CD14-positive monocyte (primary cell): ENCODE measurements at regions not wholly inside any gene's neighbourhood (a gene's known extent, or its start where the extent isn't known, plus 50 kb on each side); places are given as distances from the start of the nearest gene placed in this dataset.

Source experiments
- DNase-seq, 3 donors: peaks; one replicate each; pipeline ENCODE4 v3.0.0-alpha.2; 2011 to 2022
- H2AFZ ChIP-seq: 2 replicates; pipeline ENCODE4 v1.6.0; 2012; ENCODE audit warnings: mild to moderate bottlenecking, low read depth, low read length, inconsistent platforms; ENCODE audit not compliant: insufficient read depth, poor library complexity, severe bottlenecking
- H3K27ac ChIP-seq, 2 donors: 1 replicate in 1 of 2; 2 replicates in 1 of 2; pipeline ENCODE4 v1.5.1; 2012 to 2013; ENCODE audit warnings: low read length in 2 of 2, control low read depth in 1 of 2, inconsistent platforms in 1 of 2, low read depth in 1 of 2, mild to moderate bottlenecking in 1 of 2
- H3K27me3 ChIP-seq, 2 donors: one replicate each; pipeline versions ENCODE4 v1.6.0 to v1.6.1; 2011 to 2013; ENCODE audit warnings: low read length in 2 of 2; ENCODE audit not compliant: control insufficient read depth in 2 of 2, insufficient read depth in 2 of 2
- H3K36me3 ChIP-seq, 2 donors: replicated peaks in 1 of 2; 1 replicate in 1 of 2; 2 replicates in 1 of 2; pipeline versions ENCODE4 v1.5.1 to v1.6.1; 2012 to 2013; ENCODE audit warnings: low read length in 2 of 2, control low read depth in 1 of 2, inconsistent platforms in 1 of 2, mild to moderate bottlenecking in 1 of 2; ENCODE audit not compliant: insufficient read depth in 2 of 2, control insufficient read depth in 1 of 2
- H3K4me1 ChIP-seq, 2 donors: 1 replicate in 1 of 2; 2 replicates in 1 of 2; pipeline versions ENCODE4 v1.5.1 to v1.6.1; 2012 to 2013; ENCODE audit warnings: low read length in 2 of 2, control low read depth in 1 of 2, inconsistent platforms in 1 of 2, mild to moderate bottlenecking in 1 of 2, moderate library complexity in 1 of 2; ENCODE audit not compliant: insufficient read depth in 2 of 2, control insufficient read depth in 1 of 2
- H3K4me2 ChIP-seq: replicated peaks from 2 replicates; pipeline ENCODE3; 2012; ENCODE audit warnings: low read length, moderate library complexity, mild to moderate bottlenecking; ENCODE audit not compliant: poor library complexity, severe bottlenecking; ENCODE audit errors: extremely low read depth
- H3K4me3 ChIP-seq, 3 experiments: fragments of 200-600 bp in 1 of 3; sonication (generic) in 1 of 3; replicated peaks in 1 of 3; 1 replicate in 2 of 3; 2 replicates in 1 of 3; pipeline ENCODE4 v1.5.1; 2011 to 2013; ENCODE audit warnings: low read length in 3 of 3, mild to moderate bottlenecking in 3 of 3, control low read depth in 2 of 3, low read depth in 2 of 3, inconsistent platforms in 1 of 3, moderate library complexity in 1 of 3
- H3K79me2 ChIP-seq: 2 replicates; pipeline ENCODE4 v1.6.0; 2012; ENCODE audit warnings: mild to moderate bottlenecking, control low read depth, inconsistent platforms, low read length, moderate library complexity; ENCODE audit not compliant: insufficient read depth
- H3K9ac ChIP-seq: 2 replicates; pipeline ENCODE4 v1.6.0; 2017; ENCODE audit warnings: low read length, mild to moderate bottlenecking; ENCODE audit not compliant: insufficient read depth, poor library complexity, severe bottlenecking
- H3K9me3 ChIP-seq, 2 donors: replicated peaks in 1 of 2; 1 replicate in 1 of 2; 2 replicates in 1 of 2; pipeline versions ENCODE4 v1.5.1 to v1.6.1; 2012 to 2013; ENCODE audit warnings: low read length in 2 of 2, control low read depth in 1 of 2; ENCODE audit not compliant: control insufficient read depth in 1 of 2, insufficient read depth in 1 of 2
- H4K20me1 ChIP-seq: 2 replicates; pipeline ENCODE4 v1.6.0; 2012; ENCODE audit warnings: mild to moderate bottlenecking, low read length, control low read depth, moderate library complexity; ENCODE audit not compliant: insufficient read depth
- H3K27ac Mint-ChIP-seq, 7 donors: one replicate each; pipeline ENCODE4 v1.8.0; 2020; ENCODE audit warnings: mild to moderate bottlenecking in 7 of 7, mixed read lengths in 7 of 7, moderate library complexity in 6 of 7, inconsistent platforms in 2 of 7
- H3K27me3 Mint-ChIP-seq, 3 donors: one replicate each; pipeline ENCODE4 v1.8.0; 2021 to 2022; ENCODE audit warnings: low read depth in 3 of 3, mild to moderate bottlenecking in 3 of 3, mixed read lengths in 3 of 3, moderate library complexity in 3 of 3, inconsistent platforms in 1 of 3
- H3K36me3 Mint-ChIP-seq, 2 donors: one replicate each; pipeline ENCODE4 v1.8.0; 2020; ENCODE audit warnings: mixed read lengths in 2 of 2, inconsistent platforms in 1 of 2, mild to moderate bottlenecking in 1 of 2
- H3K4me1 Mint-ChIP-seq: one replicate; pipeline ENCODE4 v1.8.0; 2020; ENCODE audit warnings: mild to moderate bottlenecking, mixed read lengths
- H3K4me3 Mint-ChIP-seq, 2 donors: one replicate each; pipeline ENCODE4 v1.8.0; 2020; ENCODE audit warnings: mild to moderate bottlenecking in 2 of 2, mixed read lengths in 2 of 2, moderate library complexity in 1 of 2
- H3K9me3 Mint-ChIP-seq, 7 donors: one replicate each; pipeline ENCODE4 v1.8.0; 2020 to 2022; ENCODE audit warnings: mixed read lengths in 7 of 7, mild to moderate bottlenecking in 6 of 7, moderate library complexity in 6 of 7, inconsistent platforms in 2 of 7
- WGBS: methylation state at CpG from one replicate; pipeline ENCODE4 v1.1.5; 2013; ENCODE audit warnings: missing lambda C conversion rate; ENCODE audit not compliant: insufficient coverage; 5-methylcytosine and 5-hydroxymethylcytosine counted together
- intact Hi-C, 2 donors: fragments of 100-400 bp; cut with micrococcal nuclease; formaldehyde crosslinking; loops; one replicate each; pipeline versions ENCODE4 v1.15.0 to v1.15.1; 2023
- TF ChIP-seq, protein P1 (sequence below): fragments of 200-600 bp; IDR thresholded peaks from one replicate; pipeline ENCODE4 v1.8.0; 2022; ENCODE audit warnings: antibody characterized with exemption, mild to moderate bottlenecking

DNA sequence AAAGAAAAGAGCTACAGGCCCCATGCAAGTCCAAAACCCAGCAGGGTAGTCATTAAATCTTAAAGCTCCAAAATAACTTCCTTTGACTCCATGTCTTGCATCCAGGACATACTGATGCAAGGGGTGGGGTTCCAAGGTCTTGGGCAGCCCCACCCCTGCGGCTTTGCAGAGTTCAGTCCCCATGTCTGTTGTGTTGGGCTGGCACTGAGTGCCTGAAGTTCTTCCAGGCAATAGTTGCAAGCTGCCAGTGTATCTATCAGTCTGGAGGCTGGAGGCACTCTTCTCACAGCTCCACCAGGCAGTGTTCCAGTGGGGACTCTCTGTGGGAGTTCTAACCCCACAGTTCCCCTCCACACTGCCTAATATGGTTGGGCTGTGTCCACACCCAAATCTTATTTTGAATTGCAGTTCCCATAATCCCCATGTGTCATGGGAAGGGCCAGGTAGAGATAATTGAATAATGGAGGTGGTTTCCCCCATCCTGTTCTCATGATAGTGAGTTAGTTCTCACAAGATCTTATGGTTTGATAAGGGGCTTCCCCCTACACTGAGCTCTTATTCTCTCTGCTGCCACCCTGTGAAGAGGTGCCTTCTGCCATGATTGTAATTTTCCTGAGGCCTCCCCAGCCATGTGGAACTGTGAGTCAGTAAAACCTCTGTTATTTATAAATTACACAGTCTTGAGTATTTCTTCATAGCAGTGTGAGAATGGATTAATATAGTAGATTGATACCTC, 237.5 kb upstream of the ADRA1B start:
- 80% methylated on average over 1 of the region's 1 CpG for WGBS
- no peaks in the 10 kb centered on the region for H3K27me3 Mint-ChIP-seq
- H4K20me1 ChIP-seq, result no peaks in the 10 kb centered on the region
- H3K27ac Mint-ChIP-seq, result no peak overlapping the region
- H3K9me3 ChIP-seq, result peaks cover 25 to 30% of the 10 kb centered on the region in 2 donors
- no peaks in the 10 kb centered on the region for H3K4me1 Mint-ChIP-seq
- TF ChIP-seq, protein P1, sequence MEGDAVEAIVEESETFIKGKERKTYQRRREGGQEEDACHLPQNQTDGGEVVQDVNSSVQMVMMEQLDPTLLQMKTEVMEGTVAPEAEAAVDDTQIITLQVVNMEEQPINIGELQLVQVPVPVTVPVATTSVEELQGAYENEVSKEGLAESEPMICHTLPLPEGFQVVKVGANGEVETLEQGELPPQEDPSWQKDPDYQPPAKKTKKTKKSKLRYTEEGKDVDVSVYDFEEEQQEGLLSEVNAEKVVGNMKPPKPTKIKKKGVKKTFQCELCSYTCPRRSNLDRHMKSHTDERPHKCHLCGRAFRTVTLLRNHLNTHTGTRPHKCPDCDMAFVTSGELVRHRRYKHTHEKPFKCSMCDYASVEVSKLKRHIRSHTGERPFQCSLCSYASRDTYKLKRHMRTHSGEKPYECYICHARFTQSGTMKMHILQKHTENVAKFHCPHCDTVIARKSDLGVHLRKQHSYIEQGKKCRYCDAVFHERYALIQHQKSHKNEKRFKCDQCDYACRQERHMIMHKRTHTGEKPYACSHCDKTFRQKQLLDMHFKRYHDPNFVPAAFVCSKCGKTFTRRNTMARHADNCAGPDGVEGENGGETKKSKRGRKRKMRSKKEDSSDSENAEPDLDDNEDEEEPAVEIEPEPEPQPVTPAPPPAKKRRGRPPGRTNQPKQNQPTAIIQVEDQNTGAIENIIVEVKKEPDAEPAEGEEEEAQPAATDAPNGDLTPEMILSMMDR, result no peak
- H3K27me3 ChIP-seq, result no peaks in the 10 kb centered on the region
- no peaks in the 10 kb centered on the region for H3K36me3 ChIP-seq
- H3K9ac ChIP-seq, result no peak overlapping the region
- H3K27ac ChIP-seq, result no peak overlapping the region
- H3K9me3 Mint-ChIP-seq, result peaks cover 29 to 51% (median 41%) of the 10 kb centered on the region in 7 donors
- no peak overlapping the region for H3K4me3 Mint-ChIP-seq
- H3K4me2 ChIP-seq, result no peak overlapping the region
- DNase-seq, result no peak
- H3K79me2 ChIP-seq, result no peaks in the 10 kb centered on the region
- no peak overlapping the region for H3K4me3 ChIP-seq
- H3K4me1 ChIP-seq, result no peaks in the 10 kb centered on the region
- H3K36me3 Mint-ChIP-seq, result peaks cover 0 to 3% of the 10 kb centered on the region in 2 donors
- intact Hi-C loops, result no loop called here
- no peak overlapping the region for H2AFZ ChIP-seq

DNA sequence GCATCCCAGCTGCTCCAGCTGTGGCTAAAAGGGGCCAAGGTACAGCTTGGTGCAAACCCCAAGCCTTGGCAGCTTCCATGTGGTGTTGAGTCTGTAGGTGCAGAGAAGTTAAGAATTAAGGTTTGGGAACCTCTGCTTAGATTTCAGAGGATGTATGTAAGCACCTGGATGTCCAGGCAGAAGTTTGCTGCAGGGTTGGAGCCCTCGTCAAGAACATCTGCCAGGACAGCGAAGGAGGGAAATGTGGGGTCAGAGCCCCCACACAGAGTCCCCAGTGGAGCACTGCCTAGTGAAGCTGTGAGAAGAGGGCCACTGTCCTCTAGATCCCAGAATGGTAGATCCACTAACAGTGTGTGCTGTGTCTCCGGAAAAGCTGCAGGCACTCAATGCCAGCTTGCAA, 236.2 kb upstream of the ADRA1B start:
- no peak for DNase-seq
- TF ChIP-seq, protein P1, result no peak
- Mint-ChIP-seq H3K4me3 (no peak overlapping the region), H3K27ac (peak overlapping the region in 1 of 7 donors; percentile 57), H3K27me3 (no peaks in the 10 kb centered on the region), H3K4me1 (no peaks in the 10 kb centered on the region), H3K36me3 (peaks cover 0 to 3% of the 10 kb centered on the region in 2 donors), H3K9me3 (peaks cover 27 to 53% (median 43%) of the 10 kb centered on the region in 7 donors)
- Histone ChIP-seq H3K9ac (no peak overlapping the region), H3K4me2 (no peak overlapping the region), H2AFZ (no peak overlapping the region), H4K20me1 (no peaks in the 10 kb centered on the region), H3K27me3 (no peaks in the 10 kb centered on the region), H3K79me2 (no peaks in the 10 kb centered on the region), H3K36me3 (no peaks in the 10 kb centered on the region), H3K4me3 (no peak overlapping the region), H3K4me1 (no peaks in the 10 kb centered on the region), H3K9me3 (peaks cover 25 to 30% of the 10 kb centered on the region in 2 donors), H3K27ac (no peak overlapping the region)
- WGBS, result 89% methylated on average over 3 of the region's 3 CpGs
- intact Hi-C loops, result no loop called here
